GM21619 (cell line): ENCODE measurements at regions not wholly inside any gene's neighbourhood (a gene's known extent, or its start where the extent isn't known, plus 50 kb on each side); places are given as distances from the start of the nearest gene placed in this dataset.

Source experiments
- ATAC-seq: cut with Tn5 transposase; IDR thresholded peaks from one replicate; pipeline ENCODE4 v1.9.1; 2021; ENCODE audit not compliant: unreplicated experiment

DNA sequence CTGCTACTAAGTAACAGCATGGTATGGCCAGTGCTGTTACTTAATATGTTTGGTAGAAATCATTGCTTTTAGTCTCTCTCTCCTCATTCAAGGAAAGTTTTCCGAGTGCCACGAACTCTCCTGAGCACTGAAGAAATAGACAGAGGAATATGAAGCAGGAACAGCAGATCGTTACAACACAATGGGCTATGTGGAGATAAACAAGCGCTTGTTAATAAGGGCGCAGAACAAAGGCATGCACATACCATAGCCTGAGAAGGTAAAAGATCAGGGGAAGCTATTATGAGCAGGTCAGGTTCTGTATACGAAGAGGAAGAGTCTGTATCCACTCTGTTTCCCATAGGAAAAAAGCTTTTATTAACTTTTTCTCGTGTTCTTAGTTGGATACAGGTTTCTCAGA, 156.2 kb upstream of the CPNE8 start:
- no peak for ATAC-seq

DNA sequence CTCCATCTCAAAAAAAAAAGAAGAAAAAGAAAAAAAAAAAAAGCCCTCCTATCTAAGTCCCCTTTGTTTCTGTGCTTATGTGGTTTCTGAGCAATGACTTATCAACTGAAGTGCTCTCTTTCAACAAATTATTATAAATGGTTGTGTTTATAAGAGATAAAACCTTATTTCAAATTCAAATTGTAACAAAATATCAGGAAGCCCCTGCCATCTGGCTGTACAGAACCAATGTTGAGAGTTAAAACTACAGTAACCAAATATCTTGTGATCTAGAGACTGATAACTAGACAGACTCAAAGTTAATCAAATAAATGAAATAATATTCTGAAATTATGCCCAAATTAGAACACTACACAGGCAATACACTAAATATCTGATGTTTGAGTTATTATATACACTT, 143.0 kb upstream of the CPNE8 start:
- no peak for ATAC-seq

DNA sequence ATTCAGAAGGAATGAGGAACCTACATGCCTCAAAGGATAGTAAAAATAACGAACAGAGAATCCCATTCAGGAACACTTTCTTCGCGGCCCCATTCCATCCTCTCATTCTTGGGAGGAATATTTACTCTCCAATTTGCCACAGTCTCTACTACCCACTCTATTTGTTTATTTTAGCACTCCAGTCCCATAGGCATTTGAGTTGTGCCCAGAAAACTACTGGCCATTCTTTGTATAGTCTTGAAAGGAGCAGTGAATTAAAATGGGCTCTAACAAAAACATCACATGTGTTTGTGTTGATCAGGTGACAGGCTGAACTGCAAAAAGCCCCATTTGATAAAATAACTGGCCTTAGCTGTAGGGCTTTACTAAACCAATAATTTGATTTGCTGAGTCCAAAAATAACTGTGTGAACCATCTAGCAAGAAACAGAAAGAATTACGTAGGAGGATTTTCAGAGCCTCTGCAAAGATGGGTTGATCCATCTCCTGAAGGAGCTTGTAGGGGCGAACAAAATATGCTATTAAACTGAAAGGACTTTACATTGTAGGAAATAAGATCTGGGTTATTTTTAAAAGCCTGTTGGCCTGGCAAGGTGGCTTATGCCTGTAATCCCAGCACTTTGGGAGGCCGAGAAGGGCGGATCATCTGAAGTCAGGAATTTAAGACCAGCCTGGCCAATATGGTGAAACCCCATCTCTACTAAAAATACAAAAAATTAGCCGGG, 142.3 kb upstream of the CPNE8 start:
- no peak for ATAC-seq

DNA sequence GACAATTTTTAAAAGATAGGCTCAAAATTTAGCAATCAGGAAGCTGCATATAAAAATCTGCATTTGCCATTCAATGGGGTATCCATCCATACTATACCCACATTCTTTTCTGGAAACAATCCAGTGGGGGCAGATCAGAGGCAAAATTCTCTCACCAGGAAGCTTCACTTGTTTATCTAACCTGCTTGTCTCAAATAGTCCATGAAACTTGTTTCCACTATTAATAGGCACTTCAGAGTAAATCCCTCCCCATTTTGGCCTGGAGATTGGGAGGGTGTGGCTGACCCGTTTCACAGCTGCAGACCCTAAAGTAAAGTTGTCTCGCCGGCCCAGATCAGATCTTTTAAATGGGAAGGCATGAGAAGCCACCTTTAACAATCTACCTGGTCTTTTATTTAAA, 139.4 kb upstream of the CPNE8 start:
- no peak for ATAC-seq

DNA sequence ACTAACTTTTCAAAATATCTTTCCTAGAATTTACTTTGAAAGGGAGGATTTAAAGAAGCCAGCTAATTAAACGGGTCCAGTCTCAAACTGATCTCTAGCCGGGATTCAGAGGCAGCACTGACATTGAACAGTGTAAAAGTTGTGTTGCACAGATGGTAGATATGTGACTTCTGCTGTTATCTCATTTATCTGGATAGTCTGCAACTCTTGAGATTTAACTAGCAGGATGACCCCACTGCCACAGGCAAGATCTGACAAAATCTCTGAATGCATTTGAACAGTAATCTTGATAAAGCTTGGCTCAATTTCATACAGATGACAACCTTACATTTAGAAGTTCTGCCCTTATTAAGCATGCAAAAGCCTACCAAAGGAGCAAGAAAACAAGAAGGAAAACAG, 138.0 kb upstream of the CPNE8 start:
- no peak for ATAC-seq

DNA sequence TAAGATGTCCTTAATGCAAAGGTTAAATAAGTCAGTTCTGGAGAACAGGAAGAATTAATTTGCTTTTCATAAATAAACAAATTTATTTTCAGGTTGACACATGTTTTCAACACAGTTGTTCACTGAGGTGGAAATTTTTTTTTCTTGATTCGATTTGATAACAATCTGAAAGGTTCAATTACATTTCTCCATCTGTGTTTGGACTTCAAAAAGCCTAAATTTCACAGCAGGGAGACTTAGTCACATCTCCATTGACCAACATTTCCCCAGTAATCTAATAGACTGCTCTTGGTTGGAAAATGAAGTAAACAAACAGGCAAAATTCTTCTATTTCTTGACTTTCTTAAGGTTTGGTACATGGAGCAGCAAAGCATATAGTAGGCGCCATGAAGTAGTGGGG, 134.9 kb upstream of the CPNE8 start:
- ATAC-seq = no peak

DNA sequence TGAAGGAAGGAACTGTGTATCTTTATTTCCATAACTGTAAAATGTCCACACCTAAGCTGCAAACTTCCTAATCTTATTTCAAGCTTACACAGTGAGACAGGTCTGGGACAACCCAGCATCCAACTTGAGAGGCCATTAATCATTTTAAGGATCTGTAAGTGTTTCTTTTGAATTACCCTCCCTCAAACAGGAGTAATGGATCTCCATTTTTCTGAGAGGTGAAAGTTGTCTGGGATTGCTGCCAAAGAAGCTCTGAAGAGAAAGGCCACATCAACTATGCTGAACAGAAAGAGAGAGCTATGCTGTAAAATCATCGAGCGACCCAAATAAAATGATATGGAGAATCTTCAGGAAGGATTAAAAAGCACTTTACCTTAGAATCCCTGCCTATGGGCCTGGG, 131.7 kb upstream of the CPNE8 start:
- ATAC-seq = no peak

DNA sequence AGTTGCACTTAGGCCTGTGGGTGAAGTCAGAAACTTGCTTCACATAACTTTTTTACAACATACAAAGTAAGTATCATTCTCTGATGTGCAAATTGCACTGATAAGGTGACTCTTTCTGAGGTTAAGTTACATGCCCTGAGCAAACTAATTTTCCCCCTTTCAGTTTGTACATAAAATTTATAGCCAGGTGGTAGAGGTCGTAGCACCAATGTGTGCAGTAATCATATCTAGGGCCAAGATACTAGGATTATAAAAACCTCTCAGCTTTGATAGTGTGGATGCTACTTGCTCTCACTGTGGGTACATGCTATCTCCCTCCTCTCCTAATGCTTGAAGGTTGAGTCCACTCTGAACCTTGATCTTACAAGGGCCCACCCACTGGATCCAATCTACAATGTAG, 130.7 kb upstream of the CPNE8 start:
- no peak for ATAC-seq

DNA sequence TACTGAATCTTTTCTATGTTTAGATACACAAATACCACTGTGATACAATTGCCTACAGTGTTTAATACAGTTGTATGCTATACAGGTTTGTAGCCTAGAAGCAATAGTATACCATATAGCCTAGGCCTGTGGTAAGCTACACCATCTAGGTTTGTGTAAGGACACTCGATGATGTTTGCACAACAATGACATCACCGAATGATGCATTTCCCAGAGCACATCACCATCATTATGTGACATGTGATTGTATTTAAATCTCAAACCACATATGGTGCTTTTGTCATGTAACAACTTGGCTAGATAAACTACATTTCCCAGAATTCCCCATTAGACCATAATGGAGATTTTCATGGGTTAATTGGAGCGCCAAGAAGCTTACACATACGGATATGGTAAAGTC, 128.4 kb upstream of the CPNE8 start:
- no peak for ATAC-seq

DNA sequence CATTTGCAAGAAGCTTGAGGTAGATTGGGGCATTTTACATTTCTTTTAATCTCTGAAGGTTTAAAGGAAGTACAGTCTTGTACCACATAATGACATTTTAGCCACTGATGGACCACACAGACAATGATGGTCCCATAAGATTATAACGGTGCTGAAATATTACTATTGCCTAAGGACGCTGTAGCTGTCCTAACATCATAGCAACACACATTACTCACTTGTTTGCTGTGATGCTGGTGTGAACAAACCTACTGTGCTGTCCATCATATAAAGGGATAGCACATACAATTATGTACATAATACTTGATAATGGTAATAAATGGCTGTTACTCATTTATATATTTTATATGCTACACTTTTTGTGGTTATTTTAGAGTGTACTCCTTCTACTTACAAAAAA, 127.1 kb upstream of the CPNE8 start:
- no peak for ATAC-seq

DNA sequence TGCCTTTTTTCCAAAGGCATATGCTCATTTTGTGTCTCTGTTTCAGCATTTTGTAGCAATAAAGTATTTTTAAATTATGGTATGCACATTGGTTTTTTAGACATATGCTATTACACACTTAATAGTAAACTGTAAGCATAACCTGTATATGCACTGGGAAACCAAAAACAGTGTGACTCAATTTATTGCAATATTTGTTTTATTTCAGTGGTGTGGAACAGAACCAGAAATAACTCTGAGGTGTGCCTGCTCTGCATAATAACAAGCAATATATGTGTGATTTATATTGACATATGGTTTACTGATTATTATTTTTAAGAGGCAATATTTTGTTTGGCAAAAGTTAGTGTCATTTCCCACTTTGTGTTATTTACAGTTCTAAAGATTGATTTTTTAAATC, 126.6 kb upstream of the CPNE8 start:
- no peak for ATAC-seq

DNA sequence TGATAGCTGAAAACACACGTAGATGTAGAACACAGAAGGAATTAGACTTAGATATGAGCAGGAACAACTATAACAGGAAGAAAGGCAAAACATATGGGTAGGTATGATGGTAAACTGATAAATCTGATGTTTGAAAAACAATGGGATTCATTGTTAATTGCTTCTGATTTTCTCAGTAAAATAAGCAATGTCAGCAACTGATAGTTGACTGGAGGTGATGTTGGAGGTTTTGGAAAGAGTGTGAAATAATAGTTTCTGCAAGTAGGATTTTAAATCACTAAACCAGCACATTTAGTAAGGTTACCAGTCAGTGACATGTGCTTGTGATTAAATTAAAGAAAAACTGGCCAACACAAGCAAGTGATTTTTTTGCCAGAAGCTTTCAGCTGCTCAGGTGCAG, 123.0 kb upstream of the CPNE8 start:
- no peak for ATAC-seq

DNA sequence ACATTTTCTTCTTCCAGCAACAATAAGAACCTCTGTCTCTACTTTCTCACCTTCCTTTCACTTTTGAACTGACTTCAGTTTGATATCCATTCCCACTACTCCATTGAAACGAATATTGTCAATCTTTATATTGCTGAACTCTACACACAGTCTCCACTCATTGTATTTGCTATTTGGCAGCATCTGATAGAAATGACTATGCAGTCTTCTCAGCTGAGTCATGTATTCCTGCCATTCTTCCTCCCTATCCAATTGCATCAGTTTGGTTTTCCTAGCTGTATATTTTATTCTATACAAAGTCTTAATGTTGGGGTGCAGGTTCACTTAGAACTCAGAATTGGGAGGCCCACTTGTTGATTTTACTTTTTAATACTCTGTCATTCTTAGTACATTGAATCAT, 107.5 kb upstream of the CPNE8 start:
- no peak for ATAC-seq

DNA sequence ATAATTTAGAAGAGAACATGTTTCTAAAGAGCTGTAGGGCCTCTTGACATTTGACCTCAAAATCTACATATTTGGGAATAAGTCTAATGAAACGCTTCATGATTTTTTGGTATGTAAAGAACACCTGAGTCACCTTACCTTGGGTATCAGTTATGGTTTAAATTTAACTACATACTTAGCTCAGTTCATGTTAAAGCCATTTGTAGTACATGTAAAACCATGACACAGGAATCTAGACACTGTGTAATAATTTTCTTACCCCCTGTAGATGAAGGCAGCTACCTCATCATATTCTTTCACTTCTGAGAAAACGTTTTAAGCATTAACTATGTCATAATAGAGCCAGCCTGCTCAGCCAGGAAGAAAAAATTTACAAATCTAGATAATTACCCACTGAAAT, 105.8 kb upstream of the CPNE8 start:
- ATAC-seq = no peak

DNA sequence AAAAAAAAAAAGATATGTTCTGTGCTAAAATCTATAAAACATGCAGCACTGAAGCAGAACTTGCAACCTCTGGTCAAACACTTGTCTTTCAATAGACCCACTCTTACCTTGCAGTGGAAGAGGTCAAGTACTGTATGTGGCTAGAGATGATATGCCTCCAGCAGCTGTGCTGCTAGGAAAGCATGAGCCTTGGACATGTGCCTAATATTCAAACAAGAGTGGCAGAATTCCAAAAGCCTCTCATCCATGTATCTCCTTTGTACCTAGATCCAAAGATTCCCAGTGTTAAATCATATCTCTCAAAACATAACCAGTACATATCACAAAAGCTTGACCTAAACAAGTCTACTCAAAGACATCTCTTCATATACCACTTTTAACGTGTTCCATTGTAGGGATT, 105.0 kb upstream of the CPNE8 start:
- ATAC-seq = no peak

DNA sequence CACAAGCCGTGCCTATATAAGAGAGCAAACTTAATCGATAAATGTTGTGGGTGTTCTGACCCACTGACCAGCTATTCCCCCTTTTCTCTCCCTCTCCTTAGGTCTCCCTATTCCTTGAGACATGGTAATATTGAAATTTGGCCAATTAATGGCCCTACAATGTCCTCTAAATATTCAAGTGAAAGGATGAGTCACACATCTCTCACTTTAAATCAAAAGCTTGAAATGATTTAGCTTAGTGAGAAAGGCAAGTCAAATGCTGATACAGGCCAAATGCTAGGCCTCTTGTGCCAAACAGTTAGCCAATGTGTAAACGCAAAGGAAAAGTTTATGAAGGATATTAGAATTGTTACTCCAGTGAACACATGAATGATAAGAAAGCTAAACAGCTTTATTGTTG, 102.2 kb upstream of the CPNE8 start:
- ATAC-seq = no peak

DNA sequence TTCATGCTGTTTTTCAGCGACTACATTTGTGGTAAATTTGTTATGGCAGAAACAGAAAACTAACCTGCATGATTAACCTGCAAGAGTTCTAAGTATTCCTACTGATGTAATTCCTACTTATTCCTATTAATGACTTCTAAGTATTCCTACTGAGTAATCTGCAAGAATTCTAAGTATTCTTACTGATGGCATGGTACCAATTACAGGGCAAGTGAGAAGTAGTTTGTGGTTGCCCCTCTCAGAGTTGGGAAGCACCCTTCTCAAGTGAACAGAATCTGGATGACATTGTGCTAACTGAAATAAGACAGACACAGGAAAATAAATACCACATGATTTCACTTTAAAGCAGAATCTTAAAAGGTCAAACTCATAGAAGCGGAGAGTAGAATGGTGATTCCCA, 100.9 kb upstream of the CPNE8 start:
- ATAC-seq = no peak

DNA sequence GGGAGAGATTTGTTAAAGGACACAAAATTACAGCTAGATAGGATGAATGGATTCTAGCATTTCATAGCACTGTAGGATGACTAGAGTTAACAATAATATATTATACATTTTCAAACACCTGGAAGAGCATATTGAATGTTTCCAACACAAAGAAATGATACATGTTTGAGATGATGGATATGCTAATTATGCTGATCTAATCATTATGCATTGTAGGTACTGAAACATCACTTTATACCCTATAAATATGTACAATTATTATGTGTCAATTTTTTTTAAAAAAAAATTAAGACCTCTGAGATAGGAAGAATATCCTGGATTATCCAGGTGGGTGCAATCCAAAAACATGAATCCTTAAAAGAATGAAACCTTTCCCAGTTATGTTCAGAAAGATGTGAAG, 100.3 kb upstream of the CPNE8 start:
- ATAC-seq = no peak

DNA sequence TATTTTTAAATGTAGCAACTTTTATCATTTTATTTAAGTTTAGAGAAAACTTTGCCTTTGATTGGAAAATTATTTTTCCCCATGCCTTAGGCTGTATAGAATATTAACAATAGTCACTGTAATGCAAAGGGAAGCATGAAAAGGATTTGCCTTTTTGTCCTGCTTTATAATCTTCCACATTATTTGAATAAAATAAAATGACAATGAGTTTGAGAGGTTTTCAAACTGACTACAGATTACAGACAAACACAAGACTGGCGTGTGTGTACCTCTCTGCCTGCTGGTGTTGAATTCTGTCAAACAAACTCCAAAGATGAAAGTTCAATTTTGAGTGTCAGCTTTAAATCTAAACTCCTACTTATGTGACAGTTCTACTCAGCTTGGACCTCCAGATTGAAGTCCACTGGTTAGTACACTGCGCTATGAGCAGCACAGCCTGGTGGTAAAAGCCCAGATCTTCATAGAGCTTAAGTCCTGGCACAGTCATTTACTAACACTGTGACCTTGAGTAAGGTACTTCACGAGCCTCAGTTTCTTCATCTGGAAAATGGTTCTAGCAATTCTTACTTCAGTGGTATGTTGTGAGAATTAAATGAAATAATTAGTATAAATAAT, 98.3 kb upstream of the CPNE8 start:
- ATAC-seq = no peak

DNA sequence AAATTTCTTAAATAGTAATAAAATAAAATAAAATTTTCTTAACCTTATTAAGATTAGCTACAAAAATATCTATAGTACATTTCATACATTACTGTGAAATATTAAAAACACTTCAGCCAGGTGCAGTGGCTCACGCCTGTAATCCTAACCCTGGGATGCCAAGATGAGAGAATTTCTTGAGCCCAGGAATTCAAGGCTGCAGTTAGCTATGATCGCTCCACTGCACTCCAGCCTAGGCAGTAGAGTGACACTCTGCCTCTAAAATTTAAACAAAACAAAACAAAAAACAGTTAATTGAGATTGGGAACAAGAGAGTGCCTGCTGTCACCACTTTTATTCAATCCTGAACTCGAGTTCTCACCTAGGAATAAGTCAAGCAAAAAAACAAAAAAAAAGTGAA, 95.0 kb upstream of the CPNE8 start:
- no peak for ATAC-seq

DNA sequence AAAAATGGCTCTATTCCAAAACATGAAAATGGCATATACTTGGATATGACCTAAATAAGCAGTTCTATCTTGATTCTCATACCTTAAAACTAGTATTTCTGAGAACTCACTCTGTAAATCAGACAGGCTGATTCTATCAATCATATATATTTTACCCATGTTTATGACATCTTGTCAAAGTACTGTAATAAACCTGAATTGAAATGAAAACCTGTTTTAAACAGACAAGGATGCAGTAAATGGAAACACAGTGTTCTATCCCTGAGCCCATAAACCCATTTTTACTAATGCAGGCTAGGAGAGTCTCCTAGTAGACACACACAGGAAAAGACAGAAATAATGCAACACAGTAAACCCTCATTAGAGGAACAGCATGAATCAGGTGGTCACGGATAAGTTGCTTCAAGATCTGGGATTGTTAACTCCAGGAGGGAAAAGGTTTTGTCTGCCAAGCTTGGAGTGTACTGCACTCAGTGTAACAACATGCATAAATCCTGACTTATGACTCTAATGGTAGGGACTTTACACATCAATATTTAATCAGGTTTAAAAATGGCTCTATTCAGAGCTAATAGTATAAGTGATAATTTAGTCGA, 93.6 kb upstream of the CPNE8 start:
- no peak for ATAC-seq

DNA sequence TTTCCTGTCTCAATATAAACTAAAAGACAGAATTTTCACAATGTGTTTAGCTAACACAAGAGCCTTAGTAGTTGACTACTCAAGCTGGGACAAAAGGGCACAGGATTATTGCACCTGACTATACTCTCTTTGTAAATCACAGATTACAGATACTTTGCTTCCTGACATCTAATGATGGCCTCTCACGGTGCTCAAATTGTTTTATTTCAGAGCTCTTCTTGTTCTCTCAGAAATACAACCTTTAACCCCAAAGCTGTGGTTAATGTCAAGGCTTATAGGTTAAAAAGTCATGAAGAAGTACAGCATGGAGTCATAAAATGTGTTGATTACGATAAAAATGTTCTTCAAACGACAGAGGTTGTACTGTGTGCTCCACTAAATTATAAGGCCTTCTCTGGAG, 89.9 kb upstream of the CPNE8 start:
- no peak for ATAC-seq

DNA sequence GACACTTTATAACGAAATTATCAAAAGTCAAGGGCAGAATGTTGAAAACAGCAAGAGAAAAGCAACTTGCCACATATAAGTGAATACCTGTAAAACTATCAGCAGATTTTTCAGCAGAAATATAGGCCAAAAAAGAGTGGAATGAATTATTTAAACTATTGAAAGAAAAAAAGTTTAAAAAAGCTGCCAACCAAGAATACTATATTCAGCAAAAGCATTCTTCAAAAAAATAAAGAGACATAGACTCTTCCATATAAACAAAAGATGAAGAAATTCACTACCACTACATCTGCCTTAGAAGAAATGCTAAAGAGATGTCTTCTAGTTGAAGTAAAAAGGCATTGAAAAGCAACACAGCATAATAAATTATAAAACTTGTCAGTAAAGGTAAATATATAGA, 80.6 kb upstream of the CPNE8 start:
- ATAC-seq = no peak
